DOHH2 (cell line): ENCODE measurements at regions not wholly inside any gene's neighbourhood (a gene's known extent, or its start where the extent isn't known, plus 50 kb on each side); places are given as distances from the start of the nearest gene placed in this dataset.

Source experiments
- CTCF ChIP-seq: fragments of 200-600 bp; sonication (generic); IDR thresholded peaks from one replicate; pipeline ENCODE4 v1.5.1; 2014; ENCODE audit warnings: antibody characterized with exemption, mild to moderate bottlenecking, low read depth, low read length; ENCODE audit not compliant: poor library complexity, severe bottlenecking
- EZH2phosphoT487 ChIP-seq: fragments of 200-600 bp; sonication (generic); IDR thresholded peaks from 2 replicates; pipeline ENCODE4 v1.6.1; 2017; ENCODE audit warnings: borderline replicate concordance, mild to moderate bottlenecking, antibody characterized with exemption, low read length, moderate library complexity, mixed read lengths

DNA sequence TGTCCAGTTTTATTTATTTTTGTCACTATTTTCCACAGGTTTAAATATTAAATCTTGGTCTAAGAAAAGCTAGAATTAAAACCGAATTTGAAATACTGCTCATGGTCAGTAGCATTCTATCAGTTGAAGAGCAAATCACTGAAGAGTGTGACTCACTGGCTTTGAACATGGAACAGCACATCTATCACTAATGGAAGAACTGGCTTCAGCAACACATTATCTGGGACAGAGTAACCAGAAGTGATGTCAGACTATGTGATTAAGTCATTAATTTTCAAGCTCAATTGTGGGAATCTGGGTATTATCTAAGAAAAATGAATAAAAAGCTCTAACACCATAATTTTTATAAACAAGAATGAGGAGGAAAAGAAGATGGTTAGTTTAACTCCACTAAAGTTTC, 527.5 kb downstream of the TMTC2 start:
- TF ChIP-seq CTCF (no peak), EZH2phosphoT487 (no peak)
